Spleen (tissue), 7 donors: ENCODE measurements at regions not wholly inside any gene's neighbourhood (a gene's known extent, or its start where the extent isn't known, plus 50 kb on each side); places are given as distances from the start of the nearest gene placed in this dataset.

Experiments
- POLR2A ChIP-seq, 3 donors: fragments of 450-650 bp; IDR thresholded peaks; one replicate each; pipeline ENCODE4 v1.5.1; 2017; ENCODE audit warnings: antibody characterized with exemption in 3 of 3, mild to moderate bottlenecking in 1 of 3
- POLR2AphosphoS5 ChIP-seq, 3 donors: sonication (generic); formaldehyde crosslinking; IDR thresholded peaks; one replicate each; pipeline ENCODE4 v1.5.1; 2017; ENCODE audit warnings: antibody characterized with exemption in 3 of 3
- TF ChIP-seq, protein P1 (sequence below), 11 experiments: fragments of 200-600 bp in 7 of 11; fragments of 450-650 bp in 4 of 11; sonication (generic) in 4 of 11; IDR thresholded peaks in 8 of 11; conservative IDR thresholded peaks in 3 of 11; 1 replicate in 7 of 11; 2 replicates in 4 of 11; pipeline versions ENCODE4 v1.4.0 to v1.8.0; 2016 to 2021; ENCODE audit warnings: antibody characterized with exemption in 11 of 11, inconsistent platforms in 4 of 11, mild to moderate bottlenecking in 1 of 11
- donor health status: DM: no; HTN: no; CAD: no; lungs with moderate emphysema.
- donor health status: DM: no; HTN: no; CAD: no.
- donor health status: DM: no; HTN: no; CAD: no.

DNA sequence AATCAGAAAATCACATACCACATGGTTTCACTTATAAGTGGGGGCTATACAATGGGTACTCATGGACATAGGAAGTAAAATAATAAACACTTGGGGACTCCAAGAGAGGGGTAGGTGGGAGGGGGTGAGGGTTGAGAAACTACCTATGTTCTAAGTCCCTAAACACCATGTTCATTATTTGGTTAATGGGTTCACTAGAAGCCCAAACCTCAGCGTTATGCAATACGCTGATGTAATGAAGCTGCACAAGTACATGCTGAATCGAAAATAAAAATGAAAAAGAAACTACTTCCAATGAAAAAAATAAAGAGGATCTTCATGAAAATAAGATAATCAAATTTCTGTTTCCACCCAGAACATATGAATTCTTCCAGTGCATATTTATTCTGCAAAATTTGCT lies 208.5 kb downstream of the TMEM161B start:
- TF ChIP-seq POLR2AphosphoS5 (IDR thresholded peaks at IDR 0.05) (no peak), POLR2A (IDR thresholded peaks at IDR 0.05) (no peak)
- TF ChIP-seq, protein P1, sequence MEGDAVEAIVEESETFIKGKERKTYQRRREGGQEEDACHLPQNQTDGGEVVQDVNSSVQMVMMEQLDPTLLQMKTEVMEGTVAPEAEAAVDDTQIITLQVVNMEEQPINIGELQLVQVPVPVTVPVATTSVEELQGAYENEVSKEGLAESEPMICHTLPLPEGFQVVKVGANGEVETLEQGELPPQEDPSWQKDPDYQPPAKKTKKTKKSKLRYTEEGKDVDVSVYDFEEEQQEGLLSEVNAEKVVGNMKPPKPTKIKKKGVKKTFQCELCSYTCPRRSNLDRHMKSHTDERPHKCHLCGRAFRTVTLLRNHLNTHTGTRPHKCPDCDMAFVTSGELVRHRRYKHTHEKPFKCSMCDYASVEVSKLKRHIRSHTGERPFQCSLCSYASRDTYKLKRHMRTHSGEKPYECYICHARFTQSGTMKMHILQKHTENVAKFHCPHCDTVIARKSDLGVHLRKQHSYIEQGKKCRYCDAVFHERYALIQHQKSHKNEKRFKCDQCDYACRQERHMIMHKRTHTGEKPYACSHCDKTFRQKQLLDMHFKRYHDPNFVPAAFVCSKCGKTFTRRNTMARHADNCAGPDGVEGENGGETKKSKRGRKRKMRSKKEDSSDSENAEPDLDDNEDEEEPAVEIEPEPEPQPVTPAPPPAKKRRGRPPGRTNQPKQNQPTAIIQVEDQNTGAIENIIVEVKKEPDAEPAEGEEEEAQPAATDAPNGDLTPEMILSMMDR (IDR thresholded peaks at IDR 0.05 in 8 of 11, conservative IDR thresholded peaks at IDR 0.05 in 3 of 11) = no peak
